HEK293T (cell line): ENCODE measurements at regions not wholly inside any gene's neighbourhood (a gene's known extent, or its start where the extent isn't known, plus 50 kb on each side); places are given as distances from the start of the nearest gene placed in this dataset.
"Not testable (repeated sequence)": the region's sequence is repeated elsewhere in the genome, so short reads cannot be mapped to it uniquely, and the experiment has no call there.

Experiments
- CTCF ChIA-PET: fragments of 350-600 bp; formaldehyde crosslinking; extraction: SDS; loops from one replicate; lab custom pipeline; 2021; ENCODE audit warnings: antibody characterized with exemption, inconsistent platforms; lab: Yijun Ruan, JAX
- POLR2A ChIA-PET: fragments of 350-600 bp; formaldehyde crosslinking; extraction: SDS; loops from one replicate; lab custom pipeline; 2020; ENCODE audit warnings: antibody characterized with exemption, inconsistent platforms; lab: Yijun Ruan, JAX
- DNase-seq: peaks from one replicate; pipeline ENCODE4 v3.0.0; 2012; ENCODE audit warnings: mixed read lengths; ENCODE audit errors: extremely low spot score
- ARNT ChIP-seq: fragments of 450-650 bp; IDR thresholded peaks from 2 replicates; pipeline ENCODE4 v1.6.1; 2017; ENCODE audit warnings: mild to moderate bottlenecking
- BHLHE40 ChIP-seq: fragments of 450-650 bp; IDR thresholded peaks from 2 replicates; pipeline ENCODE4 v1.6.1; 2016; ENCODE audit warnings: mild to moderate bottlenecking, moderate library complexity, borderline replicate concordance
- CTBP1 ChIP-seq: fragments of 450-650 bp; IDR thresholded peaks from 2 replicates; pipeline ENCODE4 v1.6.1; 2016; ENCODE audit warnings: borderline replicate concordance
- ELF4 ChIP-seq: fragments of 450-650 bp; IDR thresholded peaks from 2 replicates; pipeline ENCODE4 v1.6.1; 2017; ENCODE audit warnings: antibody characterized with exemption
- FOXA1 ChIP-seq: fragments of 450-650 bp; IDR thresholded peaks from 2 replicates; pipeline ENCODE4 v1.6.1; 2016; ENCODE audit warnings: mild to moderate bottlenecking
- FOXK2 ChIP-seq: fragments of 450-650 bp; IDR thresholded peaks from 2 replicates; pipeline ENCODE4 v1.6.1; 2016; ENCODE audit warnings: mild to moderate bottlenecking
- FOXM1 ChIP-seq: fragments of 450-650 bp; IDR thresholded peaks from 2 replicates; pipeline ENCODE4 v1.6.1; 2017; ENCODE audit warnings: mild to moderate bottlenecking, borderline replicate concordance
- HDGF ChIP-seq: fragments of 450-650 bp; IDR thresholded peaks from 2 replicates; pipeline ENCODE4 v1.6.1; 2017; ENCODE audit warnings: antibody characterized with exemption, borderline replicate concordance
- L3MBTL2 ChIP-seq: fragments of 450-650 bp; conservative IDR thresholded peaks from 2 replicates; pipeline ENCODE4 v1.6.1; 2016; ENCODE audit warnings: mild to moderate bottlenecking
- LEF1 ChIP-seq: fragments of 450-650 bp; IDR thresholded peaks from 2 replicates; pipeline ENCODE4 v1.6.1; 2017; ENCODE audit warnings: mild to moderate bottlenecking, borderline replicate concordance
- NFRKB ChIP-seq: fragments of 450-650 bp; IDR thresholded peaks from 2 replicates; pipeline ENCODE4 v1.6.1; 2016; ENCODE audit warnings: mild to moderate bottlenecking, moderate library complexity
- PKNOX1 ChIP-seq: fragments of 450-650 bp; IDR thresholded peaks from 2 replicates; pipeline ENCODE4 v1.6.1; 2016
- SP1 ChIP-seq: fragments of 450-650 bp; IDR thresholded peaks from 2 replicates; pipeline ENCODE4 v1.6.1; 2017
- SUZ12 ChIP-seq: fragments of 450-650 bp; IDR thresholded peaks from 2 replicates; pipeline ENCODE4 v1.6.1; 2016; ENCODE audit warnings: mild to moderate bottlenecking
- TARDBP ChIP-seq: fragments of 450-650 bp; IDR thresholded peaks from 2 replicates; pipeline ENCODE4 v1.6.1; 2016
- ZNF384 ChIP-seq: fragments of 450-650 bp; IDR thresholded peaks from 2 replicates; pipeline ENCODE4 v1.6.1; 2016

GRCh38 chr2:111598944-111599343 is 285.0 kb downstream of the ANAPC1 start:
- DNase-seq, POLR2A ChIA-PET, CTCF ChIA-PET: not testable (repeated sequence)

GRCh38 chr2:111602259-111602658 is 281.7 kb downstream of the ANAPC1 start:
- DNase-seq, CTCF ChIA-PET, POLR2A ChIA-PET: not testable (repeated sequence)

DNA sequence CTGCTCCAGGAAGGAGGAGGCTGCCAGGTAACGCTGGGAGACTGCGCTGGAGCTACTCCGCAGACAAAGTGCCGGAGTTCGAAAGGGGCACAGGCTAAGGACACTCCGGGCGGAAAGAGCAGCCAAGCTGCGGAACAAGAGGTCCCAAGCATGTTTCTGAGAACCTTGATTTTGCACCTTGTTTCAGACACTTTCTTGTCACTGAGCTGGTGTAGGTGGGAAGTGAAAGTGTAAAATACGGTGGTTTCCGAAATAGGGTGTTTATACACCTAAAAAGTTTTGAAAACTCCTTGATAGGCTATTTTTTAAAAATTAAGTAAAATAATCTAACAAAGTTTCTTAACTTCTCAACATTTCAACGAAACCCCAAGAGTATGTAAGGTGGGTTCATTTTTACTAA is 278.2 kb downstream of the ANAPC1 start:
- POLR2A ChIA-PET, DNase-seq, CTCF ChIA-PET: not testable (repeated sequence)

- POLR2A ChIA-PET, DNase-seq, CTCF ChIA-PET: not testable (repeated sequence)
These were observed 277.4 kb downstream of the ANAPC1 start for GRCh38 chr2:111606632-111607031.

- CTCF ChIA-PET, POLR2A ChIA-PET: not testable (repeated sequence)
These were observed 274.7 kb downstream of the ANAPC1 start for GRCh38 chr2:111609146-111609844.

DNA sequence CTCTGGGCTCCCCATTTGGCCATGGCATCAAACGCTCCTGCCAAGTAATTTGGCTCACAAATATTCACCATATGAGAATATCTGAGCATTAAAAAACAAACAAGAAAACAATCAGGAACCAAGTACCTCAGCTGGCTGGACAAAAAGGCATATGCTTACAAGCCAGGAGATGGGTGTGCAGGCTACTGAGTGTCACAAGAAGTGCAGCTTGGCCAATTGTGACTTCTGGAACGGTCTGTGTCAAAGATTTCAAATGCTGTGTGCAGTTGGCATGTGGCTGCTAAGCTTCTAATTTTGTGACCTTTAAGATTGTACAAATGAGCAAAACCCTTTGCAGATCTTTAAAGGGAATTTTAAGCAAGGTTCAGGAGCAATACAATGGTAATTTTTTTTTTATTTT is 274.0 kb downstream of the ANAPC1 start:
- POLR2A ChIA-PET, CTCF ChIA-PET, DNase-seq: not testable (repeated sequence)

More at GRCh38 chr2:111609146-111609844, 274.7 kb downstream of the ANAPC1 start:
- not testable (repeated sequence) for DNase-seq

DNA sequence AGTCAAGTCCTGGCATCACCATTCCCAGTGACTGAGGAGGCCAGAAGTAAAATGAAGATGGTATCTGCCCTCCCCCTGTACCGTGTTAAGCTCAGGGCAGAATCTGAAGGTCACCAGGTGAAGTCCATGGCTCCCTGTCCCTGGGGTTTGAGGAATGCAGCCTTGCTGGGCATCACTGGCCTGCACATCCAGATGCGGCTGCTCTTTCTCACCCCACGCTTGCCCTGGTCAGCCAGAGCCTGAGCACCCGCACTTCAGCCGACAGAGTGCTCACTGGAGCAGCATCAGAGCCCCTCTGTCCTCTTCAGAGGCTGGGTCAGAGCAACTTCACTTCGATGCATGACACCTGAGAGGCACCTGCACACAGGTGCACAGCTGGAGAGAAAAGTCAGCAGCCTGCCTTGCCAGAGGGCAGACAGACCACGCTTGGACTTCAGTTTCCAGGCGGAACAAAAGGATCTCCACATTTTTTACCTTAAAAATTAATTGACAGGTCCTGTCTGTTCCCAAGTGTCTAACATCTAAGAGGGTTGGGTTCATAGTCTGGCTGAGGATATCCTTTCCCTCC is 267.3 kb downstream of the ANAPC1 start:
- no peak for DNase-seq
- ChIA-PET CTCF (no interaction called here), POLR2A (no interaction called here)
- TF ChIP-seq FOXM1 (no peak), ZNF384 (no peak), SUZ12 (no peak), HDGF (no peak), ELF4 (no peak), ARNT (no peak), L3MBTL2 (no peak), SP1 (no peak), NFRKB (no peak), CTBP1 (no peak), FOXK2 (no peak), LEF1 (no peak), FOXA1 (no peak), BHLHE40 (no peak)

GRCh38 chr2:111617299-111618225 is 266.4 kb downstream of the ANAPC1 start:
- ChIA-PET POLR2A (no interaction called here), CTCF (no interaction called here)
- TF ChIP-seq FOXK2 (no peak), BHLHE40 (no peak), ARNT (no peak), TARDBP (no peak), SUZ12 (no peak), PKNOX1 (no peak), NFRKB (no peak)
- no peak for DNase-seq
